Skeletal muscle tissue (tissue), 3 donors: ENCODE measurements at regions not wholly inside any gene's neighbourhood (a gene's known extent, or its start where the extent isn't known, plus 50 kb on each side); places are given as distances from the start of the nearest gene placed in this dataset.

Source experiments
- H3K27ac ChIP-seq: one replicate; pipeline ENCODE4 v1.7.0; 2013; ENCODE audit warnings: mild to moderate bottlenecking, low read depth, low read length, inconsistent platforms
- H3K27me3 ChIP-seq, 3 donors: one replicate each; pipeline ENCODE4 v1.7.0; 2013; ENCODE audit warnings: low read length in 3 of 3; ENCODE audit not compliant: control insufficient read depth in 3 of 3, insufficient read depth in 3 of 3
- H3K36me3 ChIP-seq, 3 donors: one replicate each; pipeline ENCODE4 v1.7.0; 2013; ENCODE audit warnings: low read length in 3 of 3; ENCODE audit not compliant: control insufficient read depth in 3 of 3, insufficient read depth in 3 of 3
- H3K4me1 ChIP-seq, 3 donors: one replicate each; pipeline ENCODE4 v1.7.0; 2013; ENCODE audit warnings: low read length in 3 of 3, mild to moderate bottlenecking in 3 of 3; ENCODE audit not compliant: control insufficient read depth in 3 of 3, insufficient read depth in 3 of 3
- H3K4me3 ChIP-seq, 3 donors: one replicate each; pipeline ENCODE4 v1.7.0; 2013; ENCODE audit warnings: low read length in 3 of 3
- H3K9ac ChIP-seq, 3 donors: one replicate each; pipeline ENCODE4 v1.7.0; 2013; ENCODE audit warnings: low read length in 3 of 3, mild to moderate bottlenecking in 3 of 3, moderate library complexity in 2 of 3, low read depth in 1 of 3
- H3K9me3 ChIP-seq, 3 donors: one replicate each; pipeline ENCODE4 v1.7.0; 2013; ENCODE audit warnings: low read length in 3 of 3; ENCODE audit not compliant: control insufficient read depth in 3 of 3
- donor health status: Osteomylitis.

DNA sequence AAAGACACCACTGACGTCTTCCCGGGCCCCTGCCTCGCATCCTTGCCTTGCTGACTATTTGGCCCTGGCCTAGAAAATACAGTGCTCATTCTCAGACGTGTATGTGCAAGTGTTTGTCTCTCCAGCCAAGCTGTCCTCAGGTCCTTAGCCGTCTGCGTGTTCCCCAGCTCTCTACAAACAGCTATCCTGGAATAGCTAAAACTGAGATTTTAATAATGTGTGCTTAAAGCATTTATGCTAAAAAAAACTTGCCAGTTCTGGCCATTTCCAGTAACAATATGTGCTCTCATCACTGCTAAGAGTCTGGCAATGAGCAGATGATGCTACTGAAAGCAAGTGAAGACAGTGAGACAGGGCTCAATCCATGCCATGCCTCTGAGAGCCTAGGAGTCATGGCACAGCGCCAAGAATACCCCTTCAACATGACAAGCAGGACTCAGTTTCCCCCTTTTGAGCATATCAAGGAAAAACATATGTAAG lies 55.7 kb downstream of the IRF2BP2 start:
- Histone ChIP-seq H3K4me1 (peaks cover 0 to 3% (median 2%) of the 10 kb centered on the region in 3 donors), H3K27ac (no peak overlapping the region), H3K36me3 (no peaks in the 10 kb centered on the region), H3K9ac (no peak overlapping the region), H3K4me3 (no peak overlapping the region), H3K27me3 (no peaks in the 10 kb centered on the region), H3K9me3 (no peaks in the 10 kb centered on the region)

DNA sequence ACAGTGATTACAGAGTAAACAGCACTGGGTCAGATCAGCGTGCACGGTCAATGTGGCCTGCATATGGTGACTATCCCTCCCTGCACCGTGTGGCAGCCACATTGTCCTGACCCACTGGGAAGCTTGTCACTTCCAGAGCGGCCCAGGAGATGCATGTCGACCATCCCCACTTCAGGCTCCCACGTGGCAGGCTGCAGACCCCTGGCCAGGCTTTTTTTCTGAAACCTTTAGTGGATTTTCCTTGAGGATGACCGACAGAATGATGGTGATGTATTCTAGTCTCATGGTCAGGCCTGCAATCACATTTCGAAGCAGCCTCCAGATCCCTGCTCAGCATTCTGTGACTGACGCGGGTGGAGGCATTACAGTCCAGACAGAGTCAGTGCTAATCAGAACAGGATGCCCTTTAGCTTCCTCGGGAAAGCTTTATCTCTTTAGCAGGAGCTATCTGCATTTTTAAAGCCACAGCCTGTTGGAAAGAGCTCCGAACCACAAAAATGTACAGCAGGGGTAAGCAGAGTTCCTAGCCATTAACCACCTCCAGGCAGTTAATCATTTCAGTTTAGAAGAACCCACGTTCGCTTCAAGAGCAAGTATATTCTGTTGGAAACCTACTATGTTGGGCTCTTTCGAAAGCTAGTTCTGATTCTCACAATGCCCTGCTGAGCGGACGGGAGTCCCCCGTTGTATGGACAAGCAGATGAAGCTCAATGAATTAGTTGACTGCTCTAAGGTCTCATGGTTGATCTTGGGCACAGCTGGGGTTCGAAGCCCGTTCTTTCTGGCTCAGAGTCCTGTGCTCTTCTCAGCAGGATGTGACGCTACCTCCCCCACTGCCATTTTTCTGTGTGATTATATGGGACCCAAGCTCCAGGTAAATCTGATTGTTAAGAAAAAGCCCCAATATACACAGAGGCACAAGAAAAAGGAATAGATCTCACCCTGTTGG lies 56.5 kb downstream of the IRF2BP2 start:
- Histone ChIP-seq H3K9me3 (no peaks in the 10 kb centered on the region), H3K4me1 (peaks cover 0 to 2% (median 2%) of the 10 kb centered on the region in 3 donors), H3K27me3 (no peaks in the 10 kb centered on the region), H3K27ac (no peak overlapping the region), H3K4me3 (no peak overlapping the region), H3K9ac (peak overlapping the region in 2 of 3 donors; percentile 16 to 27), H3K36me3 (no peaks in the 10 kb centered on the region)

DNA sequence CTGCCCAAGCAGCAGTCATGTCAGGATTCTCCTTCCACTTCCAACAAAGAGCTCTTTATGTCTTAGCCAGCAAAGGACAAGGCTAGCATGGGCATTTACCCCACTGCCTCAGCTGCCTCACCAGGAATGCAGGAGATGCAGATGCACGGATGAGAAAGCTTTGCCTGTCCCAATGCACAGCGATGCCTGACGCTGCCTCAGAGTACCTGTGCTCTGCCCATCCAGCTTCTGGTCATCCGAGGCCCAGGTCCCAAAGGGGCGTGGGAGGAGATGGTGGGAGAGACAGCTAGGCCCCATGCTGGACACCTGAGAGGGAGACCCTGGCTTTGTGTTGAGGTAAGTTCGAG lies 59.0 kb downstream of the IRF2BP2 start:
- no peak overlapping the region for H3K9ac ChIP-seq
- no peaks in the 10 kb centered on the region for H3K36me3 ChIP-seq
- peaks cover 2 to 6% (median 2%) of the 10 kb centered on the region in 3 donors for H3K4me1 ChIP-seq
- H3K4me3 ChIP-seq: no peak overlapping the region
- no peaks in the 10 kb centered on the region for H3K27me3 ChIP-seq
- H3K27ac ChIP-seq: no peak overlapping the region
- no peaks in the 10 kb centered on the region for H3K9me3 ChIP-seq

DNA sequence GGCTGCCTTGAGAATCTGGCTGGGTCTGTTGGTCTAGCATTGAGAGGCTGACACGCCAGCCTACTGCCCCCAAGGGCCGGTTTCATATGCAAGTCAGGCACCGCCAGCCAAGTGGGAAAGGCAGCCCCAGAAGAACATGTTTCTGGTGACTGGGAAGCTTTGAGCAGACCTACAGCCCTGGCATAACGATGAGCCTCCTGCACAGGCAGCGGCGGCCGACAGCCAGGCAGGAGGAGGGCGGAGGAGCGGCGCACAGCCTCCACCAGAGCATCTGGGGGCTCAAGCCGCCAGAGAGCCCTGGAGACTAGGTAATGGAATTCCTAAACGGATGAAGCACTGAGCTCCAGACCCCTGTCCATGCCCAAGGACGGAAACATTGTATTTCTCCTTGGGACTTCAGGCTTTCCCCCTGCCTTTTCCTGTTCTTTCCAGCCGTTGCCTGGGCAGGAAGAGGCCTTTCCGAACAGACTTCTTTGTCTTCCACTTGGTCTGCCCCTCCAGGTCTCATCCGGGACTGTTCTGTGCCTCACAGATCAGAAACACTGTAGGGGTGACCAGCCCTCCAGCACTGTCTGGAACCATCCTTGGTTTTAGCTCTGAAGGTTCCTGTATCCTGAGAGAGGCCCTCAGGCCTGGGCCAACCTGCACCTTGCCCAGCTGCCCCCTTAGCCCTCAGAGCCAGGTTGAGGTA lies 59.5 kb downstream of the IRF2BP2 start:
- no peak overlapping the region for H3K27ac ChIP-seq
- H3K4me1 ChIP-seq: peaks cover 7 to 11% (median 8%) of the 10 kb centered on the region in 3 donors
- no peaks in the 10 kb centered on the region for H3K9me3 ChIP-seq
- no peaks in the 10 kb centered on the region for H3K27me3 ChIP-seq
- H3K9ac ChIP-seq: no peak overlapping the region
- no peak overlapping the region for H3K4me3 ChIP-seq
- H3K36me3 ChIP-seq: no peaks in the 10 kb centered on the region

DNA sequence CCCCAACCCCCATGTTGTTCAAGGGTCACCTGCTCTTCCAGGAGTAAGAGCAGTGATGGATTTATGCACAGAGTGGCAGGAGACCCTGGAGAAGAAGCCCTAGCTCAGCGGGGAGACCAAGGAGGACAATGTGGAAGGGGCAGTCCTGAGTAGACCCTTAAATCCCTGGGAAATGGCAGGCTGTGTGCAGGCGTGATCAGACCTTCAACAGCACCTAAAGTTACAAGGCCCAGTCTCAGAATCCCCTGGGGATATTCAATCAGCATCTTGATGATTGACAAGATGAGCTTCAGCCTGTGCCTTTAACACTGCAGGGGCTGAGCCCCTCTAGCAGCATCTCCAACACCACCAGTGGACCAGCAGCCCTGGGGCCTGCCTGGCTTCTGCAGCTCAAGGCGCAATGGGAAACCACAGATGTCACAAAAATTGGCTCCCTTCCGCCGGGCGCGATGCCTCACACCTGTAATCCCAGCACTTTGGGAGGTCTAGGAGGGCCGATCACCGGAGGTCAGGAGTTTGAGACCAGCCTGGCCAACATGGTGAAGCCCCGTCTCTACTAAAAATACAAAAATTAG lies 60.4 kb downstream of the IRF2BP2 start:
- Histone ChIP-seq H3K4me3 (no peak overlapping the region), H3K4me1 (peaks cover 16 to 19% (median 17%) of the 10 kb centered on the region in 3 donors), H3K27ac (no peak overlapping the region), H3K36me3 (no peaks in the 10 kb centered on the region), H3K9ac (no peak overlapping the region), H3K27me3 (no peaks in the 10 kb centered on the region), H3K9me3 (no peaks in the 10 kb centered on the region)

DNA sequence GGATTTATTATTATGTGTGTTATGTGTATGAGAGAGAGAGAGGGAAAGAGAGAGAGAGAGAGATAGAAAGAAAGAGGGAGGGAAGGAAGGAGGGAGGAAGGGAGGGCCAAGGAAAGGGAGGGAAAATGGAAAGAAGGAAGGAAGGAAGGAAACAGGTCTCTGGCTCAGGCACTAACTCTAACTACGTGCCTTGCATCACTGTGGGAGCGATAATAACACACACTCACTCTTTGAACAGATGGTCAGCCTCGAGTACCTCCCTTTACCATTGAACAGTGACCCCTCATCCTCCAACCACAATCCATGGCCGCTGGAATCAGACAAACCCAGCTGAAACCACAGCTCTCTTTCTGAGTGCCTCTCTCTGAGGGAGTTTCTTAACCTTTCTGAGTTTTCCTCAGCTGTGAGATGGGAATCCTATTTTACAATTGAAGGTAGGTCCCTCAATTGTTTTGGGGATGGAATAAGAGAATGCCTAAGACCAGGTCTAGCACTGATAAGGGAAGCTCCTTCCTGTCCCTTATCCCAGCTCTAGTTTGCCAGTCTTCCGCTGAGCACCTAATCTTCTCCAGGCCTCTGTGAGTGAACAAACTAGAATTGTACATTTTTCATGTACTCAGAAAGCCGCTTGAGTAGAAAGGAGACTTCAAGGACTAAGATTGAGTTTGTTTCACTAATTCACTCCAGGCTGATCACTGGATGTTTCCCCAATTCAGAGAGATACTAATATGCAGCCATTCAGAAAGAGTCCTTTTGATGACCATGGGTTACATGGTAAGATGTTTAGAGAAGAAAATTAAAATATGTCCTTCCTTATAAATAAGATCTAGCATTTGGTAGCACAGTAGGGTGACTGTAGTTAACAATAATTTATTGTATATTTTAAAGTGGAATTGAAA lies 62.8 kb downstream of the IRF2BP2 start:
- Histone ChIP-seq H3K9me3 (no peaks in the 10 kb centered on the region), H3K9ac (no peak overlapping the region), H3K36me3 (no peaks in the 10 kb centered on the region), H3K4me1 (peaks cover 34 to 43% (median 40%) of the 10 kb centered on the region in 3 donors), H3K27me3 (no peaks in the 10 kb centered on the region), H3K4me3 (no peak overlapping the region), H3K27ac (no peak overlapping the region)

DNA sequence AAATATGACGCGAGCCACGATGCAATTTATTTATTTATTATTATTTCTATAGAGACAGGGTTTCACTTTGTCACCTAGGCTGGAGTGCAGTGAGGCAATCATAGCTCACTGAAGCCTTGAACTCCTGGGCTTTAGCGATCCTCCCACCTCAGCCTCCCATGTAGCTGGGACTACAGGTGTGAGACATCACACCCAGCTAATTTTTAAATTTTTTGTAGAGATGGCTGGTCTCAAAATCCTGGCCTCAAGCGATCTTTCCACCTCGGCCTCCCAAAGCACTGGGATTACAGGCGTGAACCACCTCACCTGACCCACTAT lies 63.6 kb downstream of the IRF2BP2 start:
- Histone ChIP-seq H3K9me3 (no peaks in the 10 kb centered on the region), H3K36me3 (no peaks in the 10 kb centered on the region), H3K4me1 (peaks cover 42 to 51% (median 48%) of the 10 kb centered on the region in 3 donors), H3K4me3 (no peak overlapping the region), H3K9ac (no peak overlapping the region), H3K27me3 (no peaks in the 10 kb centered on the region), H3K27ac (peak overlapping the region; percentile 85)

DNA sequence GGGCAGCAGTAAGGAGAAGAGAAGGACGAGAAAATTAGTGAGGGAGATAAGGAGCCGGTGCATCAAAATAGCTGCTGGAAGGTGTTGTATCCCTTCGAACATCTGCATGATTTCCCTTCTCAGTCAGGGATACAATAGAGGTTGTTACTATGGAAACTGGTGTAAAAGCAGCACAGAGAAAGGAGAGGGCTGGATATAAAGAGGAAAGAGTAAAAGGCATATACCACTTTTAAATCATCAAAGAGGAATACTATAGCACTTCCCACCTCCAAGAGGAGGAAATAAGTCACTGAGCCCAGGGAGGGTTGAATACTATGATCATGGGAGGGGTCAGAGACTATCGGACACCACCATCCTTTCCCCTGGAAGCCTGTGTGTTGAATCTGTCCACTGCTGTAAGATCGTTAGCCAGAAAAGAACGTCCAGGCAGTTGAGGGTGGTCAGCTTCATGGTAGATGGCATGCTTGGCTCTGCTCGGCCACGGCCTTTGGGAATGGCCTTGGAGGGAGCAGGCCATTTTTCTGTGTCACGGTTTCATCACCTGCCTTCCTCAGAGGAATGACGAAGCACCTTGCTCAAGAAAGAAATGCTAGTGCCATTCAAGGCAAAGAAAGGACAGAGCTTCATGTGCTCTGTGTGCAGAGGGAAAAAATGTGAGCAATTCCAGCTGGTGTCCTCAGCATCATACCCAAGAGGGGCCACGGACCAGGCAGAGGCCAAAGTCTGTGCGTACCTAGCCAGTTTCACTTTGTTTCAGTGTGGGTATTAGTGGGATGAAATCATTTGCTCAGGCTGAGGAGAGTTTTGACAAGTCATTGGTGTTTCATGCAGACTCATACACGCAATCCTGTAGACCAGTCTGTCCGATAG lies 64.2 kb downstream of the IRF2BP2 start:
- no peaks in the 10 kb centered on the region for H3K27me3 ChIP-seq
- H3K9ac ChIP-seq: peak overlapping the region in 2 of 3 donors; percentile 71 to 78
- H3K4me1 ChIP-seq: peaks cover 48 to 57% (median 54%) of the 10 kb centered on the region in 3 donors
- H3K9me3 ChIP-seq: no peaks in the 10 kb centered on the region
- H3K36me3 ChIP-seq: no peaks in the 10 kb centered on the region
- H3K27ac ChIP-seq: peak overlapping the region; percentile 85
- H3K4me3 ChIP-seq: peak overlapping the region in 2 of 3 donors; percentile 12 to 35
